A673 (cell line): ENCODE measurements at regions not wholly inside any gene's neighbourhood (a gene's known extent, or its start where the extent isn't known, plus 50 kb on each side); places are given as distances from the start of the nearest gene placed in this dataset.

ENCODE experiments used
- BruUV-seq: library from RNA; stranded (reverse); fragments of 400-500 nt; replicated peaks from 2 replicates; lab custom pipeline; 2021; lab: Mats Ljungman, UMichigan
- CTCF ChIA-PET: fragments of 300-600 bp; sonication (Branson Sonifier 250); formaldehyde crosslinking; loops from one replicate; lab custom pipeline; 2022; ENCODE audit warnings: antibody characterized with exemption; lab: Charles Lee
- POLR2A ChIA-PET: fragments of 300-600 bp; sonication (Branson Sonifier 250); formaldehyde crosslinking; loops from one replicate; lab custom pipeline; 2022; ENCODE audit warnings: antibody characterized with exemption; ENCODE audit not compliant: low non-redundant PET; lab: Charles Lee
- DNase-seq: peaks from one replicate; pipeline ENCODE4 v3.0.0-alpha.2; 2015; ENCODE audit warnings: low spot score
- H3K27ac ChIP-seq: fragments of 200-600 bp; sonication (generic); 2 replicates; pipeline ENCODE4 v1.5.1; 2016; ENCODE audit warnings: mixed run types, low read depth, mild to moderate bottlenecking, mixed read lengths, antibody characterized with exemption, low read length; ENCODE audit not compliant: poor library complexity, severe bottlenecking
- H3K27me3 ChIP-seq: fragments of 200-600 bp; sonication (generic); replicated peaks from 2 replicates; pipeline ENCODE4 v1.6.1; 2017; ENCODE audit warnings: mixed run types, low read depth, mild to moderate bottlenecking, mixed read lengths, antibody characterized with exemption, low read length; ENCODE audit not compliant: insufficient read depth, poor library complexity
- H3K36me3 ChIP-seq: fragments of 200-600 bp; sonication (generic); 2 replicates; pipeline ENCODE4 v1.6.1; 2016; ENCODE audit warnings: mixed run types, mild to moderate bottlenecking, mixed read lengths, antibody characterized with exemption, low read length; ENCODE audit not compliant: insufficient read depth, poor library complexity, severe bottlenecking
- H3K4me1 ChIP-seq: fragments of 200-600 bp; sonication (generic); 2 replicates; pipeline ENCODE4 v1.6.1; 2017; ENCODE audit warnings: mixed run types, mild to moderate bottlenecking, mixed read lengths, antibody characterized with exemption, low read length; ENCODE audit not compliant: insufficient read depth, poor library complexity, severe bottlenecking
- H3K4me3 ChIP-seq: fragments of 200-600 bp; sonication (generic); 2 replicates; pipeline ENCODE4 v1.5.1; 2016; ENCODE audit warnings: low read depth, mixed run types, mild to moderate bottlenecking, mixed read lengths, low read length; ENCODE audit not compliant: poor library complexity, severe bottlenecking
- H3K9me3 ChIP-seq: fragments of 200-600 bp; sonication (generic); 2 replicates; pipeline ENCODE4 v1.6.1; 2016; ENCODE audit warnings: mixed run types, low read depth, mild to moderate bottlenecking, mixed read lengths, antibody characterized with exemption, low read length; ENCODE audit not compliant: poor library complexity, severe bottlenecking
- CTCF ChIP-seq: fragments of 300-800, 200-600 bp; sonication (generic); conservative IDR thresholded peaks from 2 replicates; pipeline ENCODE4 v1.5.1; 2017; ENCODE audit warnings: low read depth, mild to moderate bottlenecking, antibody characterized with exemption, low read length, moderate library complexity, mixed read lengths
- EZH2 ChIP-seq: fragments of 200-600 bp; sonication (generic); IDR thresholded peaks from 2 replicates; pipeline ENCODE4 v1.6.1; 2017; ENCODE audit warnings: borderline replicate concordance, low read depth, mild to moderate bottlenecking, mixed read lengths, antibody characterized with exemption, low read length; ENCODE audit not compliant: poor library complexity, severe bottlenecking
- intact Hi-C: fragments of 100-400 bp; cut with micrococcal nuclease; formaldehyde crosslinking; loops from one replicate; pipeline ENCODE4 v1.10.0; 2022; ENCODE audit not compliant: unreplicated experiment

- Histone ChIP-seq H3K27me3 (no peaks in the 10 kb centered on the region), H3K4me3 (no peak overlapping the region), H3K9me3 (no peaks in the 10 kb centered on the region), H3K36me3 (no peaks in the 10 kb centered on the region), H3K4me1 (no peaks in the 10 kb centered on the region), H3K27ac (no peak overlapping the region)
- TF ChIP-seq EZH2: no peak
- no peak for TF ChIP-seq CTCF
- intact Hi-C loops: no loop called here
- ChIA-PET POLR2A (no interaction called here), CTCF (no interaction called here)
- no TSS peak for BruUV-seq
- DNase-seq: no peak
Observed at GRCh38 chr1:177802304-177802703, 167.6 kb downstream of the SEC16B start.

GRCh38 chr1:177801790-177802189, 168.1 kb downstream of the SEC16B start:
- Histone ChIP-seq H3K4me3 (no peak overlapping the region), H3K27me3 (no peaks in the 10 kb centered on the region), H3K9me3 (no peaks in the 10 kb centered on the region), H3K4me1 (no peaks in the 10 kb centered on the region), H3K36me3 (no peaks in the 10 kb centered on the region), H3K27ac (no peak overlapping the region)
- no peak for DNase-seq
- CTCF ChIA-PET: no interaction called here
- POLR2A ChIA-PET: no interaction called here
- TF ChIP-seq CTCF (no peak), EZH2 (no peak)
- BruUV-seq: no TSS peak
- intact Hi-C loops: no loop called here

GRCh38 chr1:177800400-177801088, 169.3 kb downstream of the SEC16B start:
- Histone ChIP-seq H3K27ac (no peak overlapping the region), H3K9me3 (no peaks in the 10 kb centered on the region), H3K36me3 (no peaks in the 10 kb centered on the region), H3K27me3 (no peaks in the 10 kb centered on the region), H3K4me1 (no peaks in the 10 kb centered on the region), H3K4me3 (no peak overlapping the region)
- ChIA-PET CTCF (no interaction called here), POLR2A (no interaction called here)
- no peak for TF ChIP-seq EZH2
- TF ChIP-seq CTCF: no peak
- DNase-seq: no peak
- BruUV-seq: no TSS peak
- intact Hi-C loops: no loop called here
